ENCODE measurements at regions not wholly inside any gene's neighbourhood (a gene's known extent, or its start where the extent isn't known, plus 50 kb on each side); places are given as distances from the start of the nearest gene placed in this dataset.

GRCh38 chr1:187281085-187281484, 452.3 kb downstream of the PLA2G4A start:
- Histone ChIP-seq H3K14ac (ENCODE audit: low read length) (no peak overlapping the region), H3K4ac (ENCODE audit: low read depth, low read length) (no peak overlapping the region), H3K4me2 (ENCODE audit: low read length) (no peak overlapping the region), H3K79me1 (ENCODE audit: low read length) (no peaks in the 10 kb centered on the region), H4K12ac (ENCODE audit: low read depth, low read length) (no peak overlapping the region), H2BK12ac (ENCODE audit: low read length) (no peak overlapping the region), H3K79me2 (ENCODE audit: control insufficient read depth, insufficient read depth, low read length, poor library complexity) (no peaks in the 10 kb centered on the region), H3K9ac (ENCODE audit: low read length) (no peak overlapping the region), H4K8ac (ENCODE audit: low read depth, low read length) (no peak overlapping the region), H3K4me1 (ENCODE audit: control insufficient read depth in 1 of 2, insufficient read depth in 2 of 2, low read length in 2 of 2) (peaks cover 0 to 2% of the 10 kb centered on the region in 2 experiments), H3K23ac (ENCODE audit: low read length) (no peak overlapping the region), H3K4me3 (ENCODE audit: low read depth, low read length) (no peak overlapping the region), H3K36me3 (ENCODE audit: control insufficient read depth in 1 of 2, insufficient read depth in 2 of 2, low read length in 2 of 2) (no peaks in the 10 kb centered on the region), H2AFZ (ENCODE audit: insufficient read depth, low read length, poor library complexity) (no peak overlapping the region), H2AK5ac (ENCODE audit: low read length) (no peak overlapping the region), H3K18ac (ENCODE audit: low read length) (no peak overlapping the region), H2BK120ac (ENCODE audit: insufficient read depth, low read length, poor library complexity) (no peak overlapping the region), H3K9me3 (ENCODE audit: insufficient read depth, low read depth, low read length) (no peaks in the 10 kb centered on the region), H4K91ac (ENCODE audit: low read depth, low read length) (no peak overlapping the region), H3K27ac (ENCODE audit: low read depth, low read length) (no peak overlapping the region), H3K27me3 (ENCODE audit: insufficient read depth, low read length) (no peaks in the 10 kb centered on the region), H2BK5ac (ENCODE audit: low read depth, low read length, poor library complexity) (no peak overlapping the region)
- WGBS (ENCODE audit: extremely low coverage, insufficient coverage, insufficient read length), result no CpG with 5 or more reads among the region's 2 CpGs
- peak in 1 of 2 donors; percentile 33 for DNase-seq

DNA sequence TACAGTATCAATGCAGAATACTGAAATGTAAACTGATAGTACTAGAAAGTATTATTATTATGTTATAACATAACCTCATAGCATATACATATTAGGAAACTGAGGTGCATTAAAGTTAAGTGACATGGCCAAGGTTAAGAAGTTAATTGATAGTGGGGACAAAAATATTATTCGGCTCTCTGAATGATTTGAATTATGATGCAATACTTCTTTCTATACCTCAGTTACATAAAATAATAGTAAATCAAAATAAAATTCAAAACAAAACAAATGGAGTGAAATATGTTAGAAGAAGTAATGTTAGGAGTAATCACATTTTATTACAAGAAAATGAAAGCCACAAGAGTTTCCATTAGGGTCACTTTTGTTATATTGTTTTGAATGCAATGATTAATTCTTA, 455.2 kb downstream of the PLA2G4A start:
- no peak overlapping the region for H2AFZ ChIP-seq (ENCODE audit: insufficient read depth, low read length, poor library complexity)
- no peaks in the 10 kb centered on the region for H3K27me3 ChIP-seq (ENCODE audit: insufficient read depth, low read length)
- H2BK120ac ChIP-seq (ENCODE audit: insufficient read depth, low read length, poor library complexity), result no peak overlapping the region
- no peak for DNase-seq
- no peak overlapping the region for H3K4me3 ChIP-seq (ENCODE audit: low read depth, low read length)
- H2BK12ac ChIP-seq (ENCODE audit: low read length), result no peak overlapping the region
- no peak overlapping the region for H3K4ac ChIP-seq (ENCODE audit: low read depth, low read length)
- H2BK5ac ChIP-seq (ENCODE audit: low read depth, low read length, poor library complexity), result no peak overlapping the region
- no peak overlapping the region for H3K18ac ChIP-seq (ENCODE audit: low read length)
- no peak overlapping the region for H3K4me2 ChIP-seq (ENCODE audit: low read length)
- H3K9ac ChIP-seq (ENCODE audit: low read length), result no peak overlapping the region
- WGBS (ENCODE audit: extremely low coverage, insufficient coverage, insufficient read length), result no CpG with 5 or more reads among the region's 1 CpG
- no peak overlapping the region for H3K14ac ChIP-seq (ENCODE audit: low read length)
- no peaks in the 10 kb centered on the region for H3K9me3 ChIP-seq (ENCODE audit: insufficient read depth, low read depth, low read length)
- H2AK5ac ChIP-seq (ENCODE audit: low read length), result no peak overlapping the region
- no peak overlapping the region for H3K23ac ChIP-seq (ENCODE audit: low read length)
- H4K91ac ChIP-seq (ENCODE audit: low read depth, low read length), result no peak overlapping the region
- peaks cover 0 to 2% of the 10 kb centered on the region in 2 experiments for H3K4me1 ChIP-seq (ENCODE audit: control insufficient read depth in 1 of 2, insufficient read depth in 2 of 2, low read length in 2 of 2)
- H3K36me3 ChIP-seq (ENCODE audit: control insufficient read depth in 1 of 2, insufficient read depth in 2 of 2, low read length in 2 of 2), result no peaks in the 10 kb centered on the region
- no peaks in the 10 kb centered on the region for H3K79me2 ChIP-seq (ENCODE audit: control insufficient read depth, insufficient read depth, low read length, poor library complexity)
- H3K27ac ChIP-seq (ENCODE audit: low read depth, low read length), result no peak overlapping the region
- no peak overlapping the region for H4K12ac ChIP-seq (ENCODE audit: low read depth, low read length)
- no peak overlapping the region for H4K8ac ChIP-seq (ENCODE audit: low read depth, low read length)
- H3K79me1 ChIP-seq (ENCODE audit: low read length), result no peaks in the 10 kb centered on the region

GRCh38 chr1:187294421-187295201, 465.9 kb downstream of the PLA2G4A start:
- Histone ChIP-seq H2AFZ (ENCODE audit: insufficient read depth, low read length, poor library complexity) (no peak overlapping the region), H2BK12ac (ENCODE audit: low read length) (no peak overlapping the region), H3K23ac (ENCODE audit: low read length) (no peak overlapping the region), H3K79me1 (ENCODE audit: low read length) (no peaks in the 10 kb centered on the region), H3K9ac (ENCODE audit: low read length) (no peak overlapping the region), H3K36me3 (ENCODE audit: control insufficient read depth in 1 of 2, insufficient read depth in 2 of 2, low read length in 2 of 2) (no peaks in the 10 kb centered on the region), H2BK120ac (ENCODE audit: insufficient read depth, low read length, poor library complexity) (no peak overlapping the region), H3K4me2 (ENCODE audit: low read length) (no peak overlapping the region), H3K79me2 (ENCODE audit: control insufficient read depth, insufficient read depth, low read length, poor library complexity) (no peaks in the 10 kb centered on the region), H4K8ac (ENCODE audit: low read depth, low read length) (no peak overlapping the region), H3K27ac (ENCODE audit: low read depth, low read length) (no peak overlapping the region), H3K27me3 (ENCODE audit: insufficient read depth, low read length) (no peaks in the 10 kb centered on the region), H3K4me1 (ENCODE audit: control insufficient read depth in 1 of 2, insufficient read depth in 2 of 2, low read length in 2 of 2) (no peaks in the 10 kb centered on the region), H2AK5ac (ENCODE audit: low read length) (no peak overlapping the region), H3K14ac (ENCODE audit: low read length) (no peak overlapping the region), H3K4ac (ENCODE audit: low read depth, low read length) (no peak overlapping the region), H4K91ac (ENCODE audit: low read depth, low read length) (no peak overlapping the region), H4K12ac (ENCODE audit: low read depth, low read length) (no peak overlapping the region), H3K18ac (ENCODE audit: low read length) (no peak overlapping the region), H2BK5ac (ENCODE audit: low read depth, low read length, poor library complexity) (no peak overlapping the region), H3K4me3 (ENCODE audit: low read depth, low read length) (no peak overlapping the region), H3K9me3 (ENCODE audit: insufficient read depth, low read depth, low read length) (no peaks in the 10 kb centered on the region)
- DNase-seq, result no peak
- no CpG with 5 or more reads among the region's 3 CpGs for WGBS (ENCODE audit: extremely low coverage, insufficient coverage, insufficient read length)

DNA sequence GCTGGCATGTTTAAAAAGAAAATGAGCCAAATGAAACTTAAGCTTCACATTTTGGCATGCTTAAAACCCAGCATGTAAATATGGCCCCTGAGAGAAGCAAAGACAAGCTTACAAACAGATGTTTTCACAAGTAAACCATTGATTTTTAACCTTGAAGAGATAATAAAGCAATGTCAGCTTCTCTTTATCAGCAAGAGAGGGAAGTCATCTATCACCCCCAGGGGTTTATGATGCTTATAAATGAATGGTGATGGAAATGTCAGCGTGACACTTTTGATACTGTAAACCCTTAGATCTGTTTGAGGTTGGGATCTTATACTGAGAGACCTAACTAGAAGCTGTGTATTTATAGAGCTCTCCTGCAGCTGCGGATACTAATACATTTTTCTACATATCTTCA, 471.3 kb downstream of the PLA2G4A start:
- no peak overlapping the region for H4K8ac ChIP-seq (ENCODE audit: low read depth, low read length)
- H3K27me3 ChIP-seq (ENCODE audit: insufficient read depth, low read length), result no peaks in the 10 kb centered on the region
- H3K27ac ChIP-seq (ENCODE audit: low read depth, low read length), result no peak overlapping the region
- no peak overlapping the region for H3K23ac ChIP-seq (ENCODE audit: low read length)
- H2BK120ac ChIP-seq (ENCODE audit: insufficient read depth, low read length, poor library complexity), result no peak overlapping the region
- WGBS (ENCODE audit: extremely low coverage, insufficient coverage, insufficient read length), result no CpG with 5 or more reads among the region's 2 CpGs
- no peaks in the 10 kb centered on the region for H3K9me3 ChIP-seq (ENCODE audit: insufficient read depth, low read depth, low read length)
- no peaks in the 10 kb centered on the region for H3K4me1 ChIP-seq (ENCODE audit: control insufficient read depth in 1 of 2, insufficient read depth in 2 of 2, low read length in 2 of 2)
- no peak overlapping the region for H3K4ac ChIP-seq (ENCODE audit: low read depth, low read length)
- H2BK12ac ChIP-seq (ENCODE audit: low read length), result no peak overlapping the region
- H3K79me2 ChIP-seq (ENCODE audit: control insufficient read depth, insufficient read depth, low read length, poor library complexity), result no peaks in the 10 kb centered on the region
- no peak overlapping the region for H3K4me3 ChIP-seq (ENCODE audit: low read depth, low read length)
- no peak overlapping the region for H3K9ac ChIP-seq (ENCODE audit: low read length)
- H3K4me2 ChIP-seq (ENCODE audit: low read length), result no peak overlapping the region
- no peaks in the 10 kb centered on the region for H3K79me1 ChIP-seq (ENCODE audit: low read length)
- H3K18ac ChIP-seq (ENCODE audit: low read length), result no peak overlapping the region
- no peak overlapping the region for H2AFZ ChIP-seq (ENCODE audit: insufficient read depth, low read length, poor library complexity)
- H3K14ac ChIP-seq (ENCODE audit: low read length), result no peak overlapping the region
- no peak overlapping the region for H2BK5ac ChIP-seq (ENCODE audit: low read depth, low read length, poor library complexity)
- H4K91ac ChIP-seq (ENCODE audit: low read depth, low read length), result no peak overlapping the region
- no peak overlapping the region for H2AK5ac ChIP-seq (ENCODE audit: low read length)
- no peak for DNase-seq
- no peak overlapping the region for H4K12ac ChIP-seq (ENCODE audit: low read depth, low read length)
- H3K36me3 ChIP-seq (ENCODE audit: control insufficient read depth in 1 of 2, insufficient read depth in 2 of 2, low read length in 2 of 2), result no peaks in the 10 kb centered on the region

Measured in trophoblast cell (in vitro differentiated cells and primary cell).